ENCODE measurements at regions not wholly inside any gene's neighbourhood (a gene's known extent, or its start where the extent isn't known, plus 50 kb on each side); places are given as distances from the start of the nearest gene placed in this dataset.

DNA sequence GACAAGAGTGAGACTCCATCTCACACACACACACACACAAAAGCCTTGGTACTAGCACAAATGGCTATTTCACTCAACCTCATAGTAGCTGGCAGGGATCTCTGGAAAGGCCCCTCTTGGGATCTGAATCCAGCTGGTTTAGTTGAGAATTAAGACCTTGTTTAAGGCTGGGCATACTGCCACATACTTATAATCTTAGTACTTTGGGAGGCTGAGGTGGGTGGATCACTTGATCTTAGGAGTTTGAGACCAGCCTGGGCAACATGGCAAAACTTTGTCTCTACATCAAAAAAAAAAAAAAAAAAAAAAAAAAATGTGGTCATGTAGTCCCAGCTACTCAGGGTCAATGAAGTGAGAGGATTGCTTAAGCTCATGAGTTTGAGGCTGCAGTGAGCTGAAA lies 628.3 kb downstream of the MMUT start:
- no peak for DNase-seq (ENCODE audit: low read depth)
- no peaks in the 10 kb centered on the region for H3K27me3 ChIP-seq (ENCODE audit: control insufficient read depth, insufficient read depth, low read length)
- no peaks in the 10 kb centered on the region for H3K36me3 ChIP-seq (ENCODE audit: control insufficient read depth, insufficient read depth, low read length)
- H3K4me3 ChIP-seq (ENCODE audit: low read depth, low read length), result no peak overlapping the region
- TF ChIP-seq, protein P1, sequence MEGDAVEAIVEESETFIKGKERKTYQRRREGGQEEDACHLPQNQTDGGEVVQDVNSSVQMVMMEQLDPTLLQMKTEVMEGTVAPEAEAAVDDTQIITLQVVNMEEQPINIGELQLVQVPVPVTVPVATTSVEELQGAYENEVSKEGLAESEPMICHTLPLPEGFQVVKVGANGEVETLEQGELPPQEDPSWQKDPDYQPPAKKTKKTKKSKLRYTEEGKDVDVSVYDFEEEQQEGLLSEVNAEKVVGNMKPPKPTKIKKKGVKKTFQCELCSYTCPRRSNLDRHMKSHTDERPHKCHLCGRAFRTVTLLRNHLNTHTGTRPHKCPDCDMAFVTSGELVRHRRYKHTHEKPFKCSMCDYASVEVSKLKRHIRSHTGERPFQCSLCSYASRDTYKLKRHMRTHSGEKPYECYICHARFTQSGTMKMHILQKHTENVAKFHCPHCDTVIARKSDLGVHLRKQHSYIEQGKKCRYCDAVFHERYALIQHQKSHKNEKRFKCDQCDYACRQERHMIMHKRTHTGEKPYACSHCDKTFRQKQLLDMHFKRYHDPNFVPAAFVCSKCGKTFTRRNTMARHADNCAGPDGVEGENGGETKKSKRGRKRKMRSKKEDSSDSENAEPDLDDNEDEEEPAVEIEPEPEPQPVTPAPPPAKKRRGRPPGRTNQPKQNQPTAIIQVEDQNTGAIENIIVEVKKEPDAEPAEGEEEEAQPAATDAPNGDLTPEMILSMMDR (IDR thresholded peaks at IDR 0.05; ENCODE audit: insufficient read depth, low read depth, low read length), result no peak
- ChIA-PET CTCF (no interaction called here), POLR2A (interaction anchor here (0.6 kb wide), 1 partner anchor 166 kb away, joined by 21 read pairs; no protein-coding TSS in a partner anchor)

DNA sequence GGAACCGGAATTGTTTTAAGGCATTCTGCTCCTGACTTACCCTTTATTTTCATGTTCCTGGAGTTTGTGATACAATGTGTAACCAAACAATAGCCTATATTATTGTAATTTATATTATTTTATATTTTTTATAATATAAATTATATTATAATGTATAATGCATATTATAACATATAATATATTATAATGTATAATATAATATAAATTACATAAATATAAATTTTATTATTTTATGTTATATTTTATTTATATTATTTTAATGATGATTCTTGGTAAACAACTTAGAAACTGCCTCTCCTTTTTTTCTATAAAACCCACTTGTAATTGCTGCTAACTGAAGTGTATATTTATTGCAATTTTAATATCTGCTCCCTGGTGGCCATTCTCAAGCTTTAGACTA lies 629.1 kb downstream of the MMUT start:
- CTCF ChIA-PET, result no interaction called here
- no peak for DNase-seq (ENCODE audit: low read depth)
- POLR2A ChIA-PET, result no interaction called here
- no peak overlapping the region for H3K4me3 ChIP-seq (ENCODE audit: low read depth, low read length)
- TF ChIP-seq, protein P1 (IDR thresholded peaks at IDR 0.05; ENCODE audit: insufficient read depth, low read depth, low read length), result no peak
- no peaks in the 10 kb centered on the region for H3K27me3 ChIP-seq (ENCODE audit: control insufficient read depth, insufficient read depth, low read length)
- H3K36me3 ChIP-seq (ENCODE audit: control insufficient read depth, insufficient read depth, low read length), result no peaks in the 10 kb centered on the region

DNA sequence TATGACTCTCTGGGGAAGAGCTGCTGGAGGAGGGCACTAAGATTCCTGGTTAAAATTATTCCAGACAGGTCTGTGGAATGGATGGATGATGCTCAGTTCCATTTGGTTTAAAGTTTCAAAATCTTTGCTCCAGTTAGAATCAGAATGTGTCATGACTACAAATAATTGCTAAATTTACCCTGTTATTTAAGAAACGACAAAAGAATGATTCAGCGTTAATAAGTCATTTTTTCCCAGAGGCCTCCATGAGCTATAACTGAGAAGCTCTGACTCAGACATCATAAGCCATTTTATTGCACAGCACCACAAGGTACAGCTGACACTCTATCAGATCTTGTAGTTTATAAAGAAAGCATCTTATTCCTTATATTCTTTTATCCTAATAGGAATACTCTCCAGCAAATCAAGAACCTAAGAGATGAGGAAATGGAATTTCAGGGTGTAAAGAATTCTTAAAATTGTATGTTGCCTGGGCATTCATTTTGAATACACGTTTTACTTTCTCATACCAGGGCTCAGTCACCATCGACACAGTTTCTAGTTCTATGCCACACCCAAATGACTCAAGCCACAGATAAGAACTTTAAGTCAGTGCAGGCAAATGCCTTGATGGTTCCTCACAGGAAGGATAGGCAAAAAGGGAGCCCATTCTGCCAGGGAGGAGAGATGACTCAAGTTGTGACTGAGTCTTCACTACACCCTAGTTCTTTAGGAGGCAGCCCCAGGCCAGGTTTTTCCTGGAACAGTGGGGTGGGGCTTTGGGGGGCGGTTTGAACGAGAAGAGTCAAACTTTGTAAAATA lies 636.0 kb downstream of the MMUT start:
- ChIA-PET CTCF (interaction anchor here (0.7 kb wide), 1 partner anchor 125 kb away, joined by 4 read pairs; no protein-coding TSS in a partner anchor), POLR2A (no interaction called here)
- TF ChIP-seq, protein P1 (IDR thresholded peaks at IDR 0.05; ENCODE audit: insufficient read depth, low read depth, low read length), result no peak
- Histone ChIP-seq H3K4me3 (ENCODE audit: low read depth, low read length) (no peak overlapping the region), H3K36me3 (ENCODE audit: control insufficient read depth, insufficient read depth, low read length) (no peaks in the 10 kb centered on the region), H3K27me3 (ENCODE audit: control insufficient read depth, insufficient read depth, low read length) (no peaks in the 10 kb centered on the region)
- DNase-seq (ENCODE audit: low read depth), result peak; percentile 86

DNA sequence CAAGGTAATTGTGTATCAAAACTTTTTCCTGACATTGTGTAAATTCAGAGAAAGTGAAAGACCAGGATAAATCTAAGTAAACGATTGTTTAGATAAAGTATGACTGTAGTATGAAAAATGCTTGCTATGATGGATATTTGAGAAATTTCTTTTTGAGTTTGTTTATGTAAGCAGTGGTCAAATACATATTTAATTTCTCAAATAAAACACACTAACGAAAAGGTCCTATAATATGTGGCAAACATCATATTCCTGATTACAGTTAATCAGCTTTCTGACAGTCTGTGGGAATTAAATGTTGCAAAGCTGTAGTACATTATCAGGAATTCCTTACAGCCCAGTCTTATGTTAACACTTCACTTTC lies 636.9 kb downstream of the MMUT start:
- Histone ChIP-seq H3K36me3 (ENCODE audit: control insufficient read depth, insufficient read depth, low read length) (no peaks in the 10 kb centered on the region), H3K27me3 (ENCODE audit: control insufficient read depth, insufficient read depth, low read length) (no peaks in the 10 kb centered on the region), H3K4me3 (ENCODE audit: low read depth, low read length) (no peak overlapping the region)
- CTCF ChIA-PET, result interaction anchor here (0.7 kb wide), 1 partner anchor 124 kb away, joined by 4 read pairs; no protein-coding TSS in a partner anchor
- POLR2A ChIA-PET, result no interaction called here
- TF ChIP-seq, protein P1 (IDR thresholded peaks at IDR 0.05; ENCODE audit: insufficient read depth, low read depth, low read length), result no peak
- DNase-seq (ENCODE audit: low read depth), result no peak

DNA sequence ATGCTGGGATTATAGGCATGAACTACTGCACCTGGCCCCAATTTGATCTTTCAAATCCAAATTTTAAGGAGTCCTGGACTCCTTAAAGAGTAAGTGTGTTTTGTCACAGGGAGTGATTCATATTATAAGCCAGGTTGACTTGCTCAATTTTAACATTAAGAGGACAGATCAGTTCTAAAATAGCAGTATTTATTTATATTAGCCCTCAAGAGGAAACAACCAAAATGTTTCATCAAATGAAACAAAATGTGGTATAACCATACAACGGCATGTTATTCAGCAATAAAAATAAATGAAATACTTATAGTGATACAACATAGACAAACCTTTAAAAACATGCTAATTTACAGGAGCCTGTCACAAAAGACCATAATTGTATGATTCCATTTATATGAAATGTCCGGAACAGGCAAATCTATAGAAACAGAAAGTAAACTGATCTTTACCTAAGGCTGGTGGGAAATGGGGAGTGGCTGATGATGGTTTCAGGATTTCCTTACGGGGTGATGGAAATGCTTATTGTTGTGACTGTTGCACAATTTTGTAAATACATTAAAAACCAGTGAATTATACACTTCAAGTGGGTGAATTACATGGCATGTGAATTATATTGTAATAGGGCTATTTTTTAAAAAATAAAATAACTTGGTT lies 637.4 kb downstream of the MMUT start:
- H3K36me3 ChIP-seq (ENCODE audit: control insufficient read depth, insufficient read depth, low read length), result no peaks in the 10 kb centered on the region
- no peak for DNase-seq (ENCODE audit: low read depth)
- TF ChIP-seq, protein P1 (IDR thresholded peaks at IDR 0.05; ENCODE audit: insufficient read depth, low read depth, low read length), result no peak
- ChIA-PET POLR2A (no interaction called here), CTCF (no interaction called here)
- no peaks in the 10 kb centered on the region for H3K27me3 ChIP-seq (ENCODE audit: control insufficient read depth, insufficient read depth, low read length)
- no peak overlapping the region; the same call in 1 of the 2 replicates for H3K4me3 ChIP-seq (ENCODE audit: low read depth, low read length)

Data from BJ (cell line).